ENCODE measurements at regions not wholly inside any gene's neighbourhood (a gene's known extent, or its start where the extent isn't known, plus 50 kb on each side); places are given as distances from the start of the nearest gene placed in this dataset.

- TF ChIP-seq RXRA (IDR thresholded peaks at IDR 0.05; ENCODE audit: insufficient read depth, low read depth, low read length) (no peak), POLR2A (IDR thresholded peaks at IDR 0.05; ENCODE audit: control extremely low read depth in 1 of 2, low read depth in 2 of 2, low read length in 2 of 2) (no peak), CEBPB (IDR thresholded peaks at IDR 0.05; ENCODE audit: low read depth, low read length) (no peak), SUZ12 (IDR thresholded peaks at IDR 0.05; ENCODE audit: low read length) (no peak), CTCF (IDR thresholded peaks at IDR 0.05; ENCODE audit: control extremely low read depth in 1 of 3, insufficient read depth in 1 of 3, low read depth in 1 of 3, low read length in 3 of 3) (no peak)
These were observed 190.8 kb downstream of the DLL1 start for GRCh38 chr6:170100046-170100445.

All from H1 (cell line).